ENCODE measurements at regions not wholly inside any gene's neighbourhood (a gene's known extent, or its start where the extent isn't known, plus 50 kb on each side); places are given as distances from the start of the nearest gene placed in this dataset.

DNA sequence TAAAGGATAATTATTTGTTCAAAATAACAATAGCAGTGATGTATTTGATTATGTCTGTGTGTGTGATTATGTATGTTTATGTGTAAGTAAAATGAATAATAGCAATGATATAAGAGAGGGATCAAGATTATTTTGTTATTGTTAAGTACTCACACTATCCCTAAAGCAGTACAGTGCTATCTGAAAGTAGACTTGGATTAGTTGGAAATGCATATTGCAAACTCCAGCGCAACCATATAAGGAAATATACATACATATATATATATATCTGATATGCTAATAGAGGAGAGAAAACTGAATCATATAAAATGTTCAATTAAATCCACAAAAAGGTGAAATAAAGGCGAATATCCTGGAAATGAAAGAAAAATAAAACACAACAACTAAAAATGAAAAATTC, 268.4 kb downstream of the HINT1 start:
- TF ChIP-seq EZH2phosphoT487 (IDR thresholded peaks at IDR 0.05) (no peak), EZH2 (IDR thresholded peaks at IDR 0.05) (no peak)
- TF ChIP-seq, protein P1, sequence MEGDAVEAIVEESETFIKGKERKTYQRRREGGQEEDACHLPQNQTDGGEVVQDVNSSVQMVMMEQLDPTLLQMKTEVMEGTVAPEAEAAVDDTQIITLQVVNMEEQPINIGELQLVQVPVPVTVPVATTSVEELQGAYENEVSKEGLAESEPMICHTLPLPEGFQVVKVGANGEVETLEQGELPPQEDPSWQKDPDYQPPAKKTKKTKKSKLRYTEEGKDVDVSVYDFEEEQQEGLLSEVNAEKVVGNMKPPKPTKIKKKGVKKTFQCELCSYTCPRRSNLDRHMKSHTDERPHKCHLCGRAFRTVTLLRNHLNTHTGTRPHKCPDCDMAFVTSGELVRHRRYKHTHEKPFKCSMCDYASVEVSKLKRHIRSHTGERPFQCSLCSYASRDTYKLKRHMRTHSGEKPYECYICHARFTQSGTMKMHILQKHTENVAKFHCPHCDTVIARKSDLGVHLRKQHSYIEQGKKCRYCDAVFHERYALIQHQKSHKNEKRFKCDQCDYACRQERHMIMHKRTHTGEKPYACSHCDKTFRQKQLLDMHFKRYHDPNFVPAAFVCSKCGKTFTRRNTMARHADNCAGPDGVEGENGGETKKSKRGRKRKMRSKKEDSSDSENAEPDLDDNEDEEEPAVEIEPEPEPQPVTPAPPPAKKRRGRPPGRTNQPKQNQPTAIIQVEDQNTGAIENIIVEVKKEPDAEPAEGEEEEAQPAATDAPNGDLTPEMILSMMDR (IDR thresholded peaks at IDR 0.05), result no peak
- Mint-ChIP-seq H3K27me3 (ENCODE audit: insufficient read depth, low read depth) (peaks cover 3% of the 10 kb centered on the region), H3K9me3 (peaks cover 38% of the 10 kb centered on the region), H3K27ac (no peak overlapping the region), H3K4me1 (no peaks in the 10 kb centered on the region), H3K36me3 (peaks cover 6% of the 10 kb centered on the region), H3K4me3 (no peak overlapping the region)
- no peaks in the 10 kb centered on the region for H4K20me1 ChIP-seq (ENCODE audit: low read depth)
- H3K79me2 ChIP-seq (ENCODE audit: low read depth), result no peaks in the 10 kb centered on the region
- H3K36me3 ChIP-seq, result no peaks in the 10 kb centered on the region
- H3K27me3 ChIP-seq, result no peaks in the 10 kb centered on the region
- no peaks in the 10 kb centered on the region for H3K4me1 ChIP-seq
- H2AFZ ChIP-seq (replicated peaks), result no peak overlapping the region
- H3K9ac ChIP-seq, result no peak overlapping the region
- H3K27ac ChIP-seq, result no peak overlapping the region
- no peak for DNase-seq (ENCODE audit: low spot score)
- H3F3A ChIP-seq (ENCODE audit: low read depth), result no peaks in the 10 kb centered on the region
- no peak overlapping the region for H3K4me2 ChIP-seq
- no peaks in the 10 kb centered on the region for H3K9me3 ChIP-seq (ENCODE audit: low read depth)
- no peak overlapping the region for H3K4me3 ChIP-seq

DNA sequence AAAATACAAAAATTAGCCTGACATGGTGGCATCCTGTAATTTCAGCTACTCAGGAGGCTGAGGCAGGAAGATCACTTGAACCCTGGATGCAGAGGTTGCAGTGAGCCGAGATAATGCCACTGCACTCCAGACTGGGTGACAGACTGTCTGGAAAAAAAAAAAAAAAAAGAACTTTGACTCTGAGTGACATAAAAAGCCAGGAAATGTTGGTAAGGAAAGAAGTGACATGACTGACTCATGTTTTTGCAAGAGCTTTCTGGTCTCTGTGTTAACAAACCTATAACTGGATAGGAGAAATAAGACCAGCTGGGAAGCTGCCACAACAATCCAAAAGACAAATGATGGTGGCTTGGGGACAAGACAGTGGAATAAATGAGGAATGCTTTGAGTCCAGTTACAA, 272.1 kb downstream of the HINT1 start:
- Histone ChIP-seq H3K27me3 (no peaks in the 10 kb centered on the region), H3K9ac (no peak overlapping the region), H3K27ac (no peak overlapping the region), H3K36me3 (no peaks in the 10 kb centered on the region), H4K20me1 (ENCODE audit: low read depth) (no peaks in the 10 kb centered on the region), H3K4me1 (no peaks in the 10 kb centered on the region), H3K79me2 (ENCODE audit: low read depth) (no peaks in the 10 kb centered on the region), H3K4me2 (no peak overlapping the region), H2AFZ (replicated peaks) (no peak overlapping the region), H3K9me3 (ENCODE audit: low read depth) (no peaks in the 10 kb centered on the region), H3F3A (ENCODE audit: low read depth) (no peaks in the 10 kb centered on the region), H3K4me3 (no peak overlapping the region)
- H3K27me3 Mint-ChIP-seq (ENCODE audit: insufficient read depth, low read depth), result peaks cover 4% of the 10 kb centered on the region
- no peaks in the 10 kb centered on the region for H3K4me1 Mint-ChIP-seq
- H3K9me3 Mint-ChIP-seq, result peaks cover 27% of the 10 kb centered on the region
- no peak overlapping the region for H3K27ac Mint-ChIP-seq
- no peak for DNase-seq (ENCODE audit: low spot score)
- H3K4me3 Mint-ChIP-seq, result no peak overlapping the region
- H3K36me3 Mint-ChIP-seq, result peaks cover 5% of the 10 kb centered on the region
- no peak for TF ChIP-seq EZH2 (IDR thresholded peaks at IDR 0.05)
- TF ChIP-seq, protein P1 (IDR thresholded peaks at IDR 0.05), result no peak
- TF ChIP-seq EZH2phosphoT487 (IDR thresholded peaks at IDR 0.05), result no peak

DNA sequence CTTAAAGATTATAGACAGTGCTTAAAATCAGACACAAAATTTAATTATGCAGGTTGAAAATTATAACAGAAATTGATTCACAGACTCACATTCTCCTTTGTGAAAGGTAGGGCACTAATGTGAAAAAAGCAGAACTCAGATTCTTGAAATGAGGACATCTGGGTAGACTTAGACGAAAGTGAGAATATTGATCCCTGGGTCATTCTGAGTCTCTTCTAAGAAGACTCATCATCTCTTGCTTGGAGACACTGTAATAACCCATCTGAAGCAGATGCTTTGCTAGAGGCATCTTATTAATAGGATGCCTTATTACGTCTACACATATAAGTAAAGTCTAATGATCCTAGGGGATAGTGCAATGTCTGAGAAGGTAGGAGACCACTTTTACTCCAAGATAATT, 274.4 kb downstream of the HINT1 start:
- no peaks in the 10 kb centered on the region for H3K36me3 Mint-ChIP-seq
- no peaks in the 10 kb centered on the region for H3K79me2 ChIP-seq (ENCODE audit: low read depth)
- no peak for TF ChIP-seq EZH2phosphoT487 (IDR thresholded peaks at IDR 0.05)
- H3K4me2 ChIP-seq, result no peak overlapping the region
- H2AFZ ChIP-seq (replicated peaks), result no peak overlapping the region
- H3K4me1 Mint-ChIP-seq, result peaks cover 14% of the 10 kb centered on the region
- H3K27ac ChIP-seq, result no peak overlapping the region
- peaks cover 8% of the 10 kb centered on the region for H3K4me1 ChIP-seq
- no peaks in the 10 kb centered on the region for H3K36me3 ChIP-seq
- H3K9me3 ChIP-seq (ENCODE audit: low read depth), result no peaks in the 10 kb centered on the region
- no peak overlapping the region for H3K27ac Mint-ChIP-seq
- no peaks in the 10 kb centered on the region for H3F3A ChIP-seq (ENCODE audit: low read depth)
- H3K4me3 Mint-ChIP-seq, result no peak overlapping the region
- H4K20me1 ChIP-seq (ENCODE audit: low read depth), result no peaks in the 10 kb centered on the region
- no peaks in the 10 kb centered on the region for H3K27me3 ChIP-seq
- no peak overlapping the region for H3K9ac ChIP-seq
- H3K27me3 Mint-ChIP-seq (ENCODE audit: insufficient read depth, low read depth), result peaks cover 4% of the 10 kb centered on the region
- no peak for DNase-seq (ENCODE audit: low spot score)
- H3K4me3 ChIP-seq, result no peak overlapping the region
- peaks cover 14% of the 10 kb centered on the region for H3K9me3 Mint-ChIP-seq

DNA sequence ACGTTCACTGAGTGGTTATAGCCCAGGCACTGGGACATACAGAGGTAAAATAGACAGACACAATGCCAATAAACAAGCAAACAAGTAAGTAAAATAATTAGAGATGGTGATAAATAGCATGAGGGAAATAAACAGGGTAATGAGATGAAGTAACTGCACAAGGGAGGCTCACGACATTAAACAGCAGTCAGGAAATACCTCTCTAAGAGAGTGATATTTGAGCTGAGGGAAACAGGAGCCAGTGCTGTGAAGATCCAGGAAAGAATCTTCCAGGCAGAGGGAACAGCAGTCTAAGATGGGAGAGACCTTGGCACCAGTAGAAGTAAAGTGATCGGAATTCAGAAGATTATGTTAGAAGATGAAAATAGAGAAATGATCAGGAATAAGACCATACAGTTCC, 279.4 kb downstream of the HINT1 start:
- no peak overlapping the region for H2AFZ ChIP-seq (replicated peaks)
- H3K4me3 ChIP-seq, result no peak overlapping the region
- Mint-ChIP-seq H3K9me3 (peaks cover 3% of the 10 kb centered on the region), H3K36me3 (no peaks in the 10 kb centered on the region), H3K27ac (no peak overlapping the region), H3K27me3 (ENCODE audit: insufficient read depth, low read depth) (peaks cover 3% of the 10 kb centered on the region), H3K4me3 (no peak overlapping the region), H3K4me1 (peaks cover 41% of the 10 kb centered on the region)
- H3F3A ChIP-seq (ENCODE audit: low read depth), result peaks cover 14% of the 10 kb centered on the region
- no peaks in the 10 kb centered on the region for H3K36me3 ChIP-seq
- H3K4me2 ChIP-seq, result no peak overlapping the region
- no peak overlapping the region for H3K9ac ChIP-seq
- no peaks in the 10 kb centered on the region for H3K9me3 ChIP-seq (ENCODE audit: low read depth)
- no peaks in the 10 kb centered on the region for H4K20me1 ChIP-seq (ENCODE audit: low read depth)
- H3K4me1 ChIP-seq, result peaks cover 32% of the 10 kb centered on the region
- TF ChIP-seq, protein P1 (IDR thresholded peaks at IDR 0.05), result no peak
- TF ChIP-seq EZH2 (IDR thresholded peaks at IDR 0.05) (no peak), EZH2phosphoT487 (IDR thresholded peaks at IDR 0.05) (no peak)
- H3K79me2 ChIP-seq (ENCODE audit: low read depth), result no peaks in the 10 kb centered on the region
- H3K27me3 ChIP-seq, result no peaks in the 10 kb centered on the region
- H3K27ac ChIP-seq, result no peak overlapping the region
- no peak for DNase-seq (ENCODE audit: low spot score)

Measured in neural progenitor cell (in vitro differentiated cells).